ENCODE measurements at regions not wholly inside any gene's neighbourhood (a gene's known extent, or its start where the extent isn't known, plus 50 kb on each side); places are given as distances from the start of the nearest gene placed in this dataset.

DNA sequence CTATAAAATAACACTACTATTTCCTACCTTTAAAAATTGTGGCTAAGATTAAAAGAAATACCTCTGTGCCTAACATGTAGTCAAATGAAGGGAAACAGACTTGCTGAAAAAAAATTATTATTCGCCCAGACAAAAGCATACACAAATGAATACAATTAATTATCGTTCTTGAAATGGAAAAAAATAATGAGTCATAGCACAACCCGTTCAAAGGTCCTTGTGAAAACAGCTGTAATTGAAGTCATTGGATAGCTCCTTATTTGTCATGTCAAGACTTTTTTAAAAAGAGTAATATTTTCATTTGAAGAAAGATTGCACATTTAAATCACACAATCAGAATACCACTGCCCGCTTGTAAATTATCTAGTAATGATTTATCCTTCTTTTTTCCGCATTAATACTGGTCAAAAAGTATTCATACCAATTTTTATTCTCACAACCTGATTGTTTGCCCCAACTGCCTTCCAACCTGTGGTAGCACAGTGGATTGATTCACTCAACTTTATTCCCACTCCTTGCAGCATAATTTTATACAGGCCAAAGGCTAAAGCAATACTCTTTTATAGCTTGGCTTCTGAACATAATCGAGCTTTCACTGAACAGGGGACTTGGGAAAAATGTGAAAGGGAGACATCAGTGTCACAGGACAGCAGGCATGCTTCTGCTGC is 655.2 kb upstream of the MAP3K7 start:
- Mint-ChIP-seq H3K9me3 (peaks cover 0 to 2% (median 0%) of the 10 kb centered on the region in 7 donors), H3K4me1 (no peaks in the 10 kb centered on the region), H3K36me3 (no peaks in the 10 kb centered on the region), H3K27ac (no peak overlapping the region), H3K27me3 (ENCODE audit: low read depth in 3 of 3) (peaks cover 0 to 4% (median 1%) of the 10 kb centered on the region in 3 donors), H3K4me3 (no peak overlapping the region)
- TF ChIP-seq, protein P1, sequence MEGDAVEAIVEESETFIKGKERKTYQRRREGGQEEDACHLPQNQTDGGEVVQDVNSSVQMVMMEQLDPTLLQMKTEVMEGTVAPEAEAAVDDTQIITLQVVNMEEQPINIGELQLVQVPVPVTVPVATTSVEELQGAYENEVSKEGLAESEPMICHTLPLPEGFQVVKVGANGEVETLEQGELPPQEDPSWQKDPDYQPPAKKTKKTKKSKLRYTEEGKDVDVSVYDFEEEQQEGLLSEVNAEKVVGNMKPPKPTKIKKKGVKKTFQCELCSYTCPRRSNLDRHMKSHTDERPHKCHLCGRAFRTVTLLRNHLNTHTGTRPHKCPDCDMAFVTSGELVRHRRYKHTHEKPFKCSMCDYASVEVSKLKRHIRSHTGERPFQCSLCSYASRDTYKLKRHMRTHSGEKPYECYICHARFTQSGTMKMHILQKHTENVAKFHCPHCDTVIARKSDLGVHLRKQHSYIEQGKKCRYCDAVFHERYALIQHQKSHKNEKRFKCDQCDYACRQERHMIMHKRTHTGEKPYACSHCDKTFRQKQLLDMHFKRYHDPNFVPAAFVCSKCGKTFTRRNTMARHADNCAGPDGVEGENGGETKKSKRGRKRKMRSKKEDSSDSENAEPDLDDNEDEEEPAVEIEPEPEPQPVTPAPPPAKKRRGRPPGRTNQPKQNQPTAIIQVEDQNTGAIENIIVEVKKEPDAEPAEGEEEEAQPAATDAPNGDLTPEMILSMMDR (IDR thresholded peaks at IDR 0.05), result no peak
- no peak overlapping the region for H3K9ac ChIP-seq (ENCODE audit: insufficient read depth, low read length, poor library complexity, severe bottlenecking)
- no peak for DNase-seq
- no peaks in the 10 kb centered on the region for H3K79me2 ChIP-seq (ENCODE audit: insufficient read depth, low read length)
- no peak overlapping the region for H3K4me3 ChIP-seq (replicated peaks in 1 of 3; ENCODE audit: low read depth in 2 of 3, low read length in 3 of 3)
- no peak overlapping the region for H2AFZ ChIP-seq (ENCODE audit: insufficient read depth, low read depth, low read length, poor library complexity, severe bottlenecking)
- H3K4me1 ChIP-seq (ENCODE audit: control insufficient read depth in 1 of 2, insufficient read depth in 2 of 2, low read length in 2 of 2), result no peaks in the 10 kb centered on the region
- intact Hi-C loops (cut with micrococcal nuclease), result no loop called here
- no peak overlapping the region for H3K27ac ChIP-seq (ENCODE audit: low read depth in 1 of 2, low read length in 2 of 2)
- no peaks in the 10 kb centered on the region for H4K20me1 ChIP-seq (ENCODE audit: insufficient read depth, low read length)
- no peaks in the 10 kb centered on the region for H3K36me3 ChIP-seq (replicated peaks in 1 of 2; ENCODE audit: control insufficient read depth in 1 of 2, insufficient read depth in 2 of 2, low read length in 2 of 2)
- H3K27me3 ChIP-seq (ENCODE audit: control insufficient read depth in 2 of 2, insufficient read depth in 2 of 2, low read length in 2 of 2), result no peaks in the 10 kb centered on the region
- H3K4me2 ChIP-seq (replicated peaks; ENCODE audit: extremely low read depth, low read length, poor library complexity, severe bottlenecking), result no peak overlapping the region
- no peaks in the 10 kb centered on the region for H3K9me3 ChIP-seq (replicated peaks in 1 of 2; ENCODE audit: control insufficient read depth in 1 of 2, insufficient read depth in 1 of 2, low read length in 2 of 2)
- WGBS (ENCODE audit: insufficient coverage), result 83% methylated on average over 1 of the region's 6 CpGs

DNA sequence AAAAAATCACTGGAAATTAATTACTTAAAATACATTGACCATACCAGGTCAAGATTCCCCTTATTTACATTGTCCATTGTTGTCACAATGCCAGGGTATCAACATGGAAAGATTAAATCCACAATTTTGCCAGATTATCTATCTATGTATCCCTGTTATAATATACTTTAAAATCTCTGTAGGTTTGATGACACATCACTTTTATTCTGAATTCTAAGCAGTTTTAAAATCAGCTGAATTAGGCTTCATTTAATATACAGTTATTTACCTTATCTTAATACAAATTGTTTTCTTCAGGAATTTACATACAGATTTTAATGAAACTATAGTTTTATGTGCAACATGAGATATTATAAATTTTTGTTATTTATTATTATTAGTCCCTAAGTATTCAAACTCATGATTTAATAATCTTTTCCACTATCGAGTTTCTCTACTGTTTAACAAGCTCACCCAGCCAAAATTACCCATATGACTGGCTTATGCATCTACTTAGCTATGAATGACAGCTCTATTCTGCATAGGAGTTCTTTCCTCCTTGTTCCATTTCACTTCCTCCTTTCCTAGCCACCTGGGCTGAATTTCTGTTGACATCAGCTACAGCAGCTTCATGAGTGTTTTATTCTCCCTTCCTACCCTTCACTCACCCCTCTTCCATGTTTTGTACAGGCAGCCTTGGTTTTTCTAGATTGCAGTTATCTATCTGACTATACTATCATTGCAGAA is 654.2 kb upstream of the MAP3K7 start:
- DNase-seq, result no peak
- Histone ChIP-seq H2AFZ (ENCODE audit: insufficient read depth, low read depth, low read length, poor library complexity, severe bottlenecking) (no peak overlapping the region), H3K9me3 (replicated peaks in 1 of 2; ENCODE audit: control insufficient read depth in 1 of 2, insufficient read depth in 1 of 2, low read length in 2 of 2) (no peaks in the 10 kb centered on the region), H3K27ac (ENCODE audit: low read depth in 1 of 2, low read length in 2 of 2) (no peak overlapping the region), H3K27me3 (ENCODE audit: control insufficient read depth in 2 of 2, insufficient read depth in 2 of 2, low read length in 2 of 2) (no peaks in the 10 kb centered on the region), H3K4me3 (replicated peaks in 1 of 3; ENCODE audit: low read depth in 2 of 3, low read length in 3 of 3) (no peak overlapping the region), H4K20me1 (ENCODE audit: insufficient read depth, low read length) (no peaks in the 10 kb centered on the region), H3K36me3 (replicated peaks in 1 of 2; ENCODE audit: control insufficient read depth in 1 of 2, insufficient read depth in 2 of 2, low read length in 2 of 2) (no peaks in the 10 kb centered on the region), H3K9ac (ENCODE audit: insufficient read depth, low read length, poor library complexity, severe bottlenecking) (no peak overlapping the region), H3K4me2 (replicated peaks; ENCODE audit: extremely low read depth, low read length, poor library complexity, severe bottlenecking) (no peak overlapping the region), H3K79me2 (ENCODE audit: insufficient read depth, low read length) (no peaks in the 10 kb centered on the region), H3K4me1 (ENCODE audit: control insufficient read depth in 1 of 2, insufficient read depth in 2 of 2, low read length in 2 of 2) (no peaks in the 10 kb centered on the region)
- Mint-ChIP-seq H3K4me3 (no peak overlapping the region), H3K27me3 (ENCODE audit: low read depth in 3 of 3) (peaks cover 0 to 4% (median 1%) of the 10 kb centered on the region in 3 donors), H3K9me3 (peaks cover 0 to 2% (median 0%) of the 10 kb centered on the region in 7 donors), H3K4me1 (no peaks in the 10 kb centered on the region), H3K36me3 (no peaks in the 10 kb centered on the region), H3K27ac (no peak overlapping the region)
- intact Hi-C loops (cut with micrococcal nuclease), result no loop called here
- TF ChIP-seq, protein P1 (IDR thresholded peaks at IDR 0.05), result no peak
- WGBS (ENCODE audit: insufficient coverage), result no CpG with 5 or more reads among the region's 1 CpG
